IMR-90 (cell line): ENCODE measurements at regions not wholly inside any gene's neighbourhood (a gene's known extent, or its start where the extent isn't known, plus 50 kb on each side); places are given as distances from the start of the nearest gene placed in this dataset.

Experiments used
- ATAC-seq: fragments of 200-7000 bp; cut with Tn5 transposase; 2 replicates; pipeline ENCODE4 v1.9.1; 2020; ENCODE audit warnings: low read depth, mild to moderate bottlenecking, moderate library complexity
- BruUV-seq: library from RNA; stranded (reverse); fragments of 400-500 nt; replicated peaks from 2 replicates; lab custom pipeline; 2021; lab: Mats Ljungman, UMichigan
- CTCF ChIA-PET: fragments of 300-600 bp; formaldehyde crosslinking; extraction: SDS; loops from one replicate; lab custom pipeline; 2021; ENCODE audit warnings: antibody characterized with exemption; lab: Yijun Ruan, JAX
- POLR2A ChIA-PET: fragments of 300-600 bp; sonication (Branson Sonifier 250); formaldehyde crosslinking; loops from one replicate; lab custom pipeline; 2022; ENCODE audit warnings: antibody characterized with exemption; ENCODE audit not compliant: unreplicated experiment; lab: Charles Lee
- DNase-seq: peaks from one replicate; pipeline ENCODE4 v3.0.0; 2013
- H2AFZ ChIP-seq: replicated peaks from 2 replicates; pipeline ENCODE3; 2013; ENCODE audit warnings: low read length, mild to moderate bottlenecking; ENCODE audit not compliant: poor library complexity
- H2AK5ac ChIP-seq: 2 replicates; pipeline ENCODE4 v1.6.1; 2013; ENCODE audit warnings: low read depth, low read length, inconsistent platforms
- H2AK9ac ChIP-seq: replicated peaks from 2 replicates; pipeline ENCODE3; 2013; ENCODE audit warnings: mild to moderate bottlenecking, low read depth, low read length, moderate library complexity; ENCODE audit not compliant: poor library complexity
- H2BK120ac ChIP-seq: 2 replicates; pipeline ENCODE4 v1.6.1; 2013; ENCODE audit warnings: low read depth, low read length, inconsistent platforms
- H2BK15ac ChIP-seq: 3 replicates; pipeline ENCODE4 v1.6.1; 2013; ENCODE audit warnings: low read depth, low read length, inconsistent platforms
- H2BK20ac ChIP-seq: 2 replicates; pipeline ENCODE4 v1.6.1; 2013; ENCODE audit warnings: low read depth, mild to moderate bottlenecking, inconsistent platforms, low read length, moderate library complexity
- H2BK5ac ChIP-seq: 2 replicates; pipeline ENCODE4 v1.6.1; 2013; ENCODE audit warnings: mild to moderate bottlenecking, low read depth, low read length, inconsistent platforms; ENCODE audit not compliant: poor library complexity, severe bottlenecking
- H3K14ac ChIP-seq: replicated peaks from 2 replicates; pipeline ENCODE4 v1.6.1; 2013; ENCODE audit warnings: low read depth, low read length, inconsistent platforms
- H3K18ac ChIP-seq: 2 replicates; pipeline ENCODE4 v1.6.1; 2013; ENCODE audit warnings: low read depth, low read length, control low read depth
- H3K23ac ChIP-seq: 2 replicates; pipeline ENCODE4 v1.6.1; 2013; ENCODE audit warnings: low read depth, low read length, inconsistent platforms
- H3K27ac ChIP-seq: 2 replicates; pipeline ENCODE4 v1.5.1; 2013; ENCODE audit warnings: mild to moderate bottlenecking, control low read depth, low read length; ENCODE audit not compliant: insufficient read depth
- H3K27me3 ChIP-seq: 2 replicates; pipeline ENCODE4 v1.6.1; 2013; ENCODE audit warnings: low read length; ENCODE audit not compliant: control insufficient read depth, insufficient read depth
- H3K36me3 ChIP-seq: 2 replicates; pipeline ENCODE4 v1.6.1; 2013; ENCODE audit warnings: low read length, mixed read lengths; ENCODE audit not compliant: control insufficient read depth, insufficient read depth
- H3K4ac ChIP-seq: 2 replicates; pipeline ENCODE4 v1.6.1; 2013; ENCODE audit warnings: low read depth, low read length, inconsistent platforms
- H3K4me1 ChIP-seq: 2 replicates; pipeline ENCODE4 v1.6.1; 2013; ENCODE audit warnings: low read length, mixed read lengths; ENCODE audit not compliant: control insufficient read depth, insufficient read depth
- H3K4me2 ChIP-seq: 2 replicates; pipeline ENCODE4 v1.6.1; 2013; ENCODE audit warnings: low read depth, mild to moderate bottlenecking, control low read depth, low read length, moderate library complexity
- H3K4me3 ChIP-seq: 2 replicates; pipeline ENCODE4 v1.5.1; 2013; ENCODE audit warnings: low read depth, mild to moderate bottlenecking, control low read depth, low read length, moderate library complexity; ENCODE audit not compliant: insufficient read depth
- H3K56ac ChIP-seq: 2 replicates; pipeline ENCODE4 v1.6.1; 2013; ENCODE audit warnings: low read length, inconsistent platforms; ENCODE audit not compliant: insufficient read depth; ENCODE audit errors: extremely low read depth
- H3K79me1 ChIP-seq, 2 experiments: 2 replicates each; pipeline ENCODE4 v1.6.1; 2013; ENCODE audit warnings: low read length in 2 of 2, inconsistent platforms in 1 of 2, low read depth in 1 of 2
- H3K9ac ChIP-seq: 2 replicates; pipeline ENCODE4 v1.6.1; 2013; ENCODE audit warnings: low read depth, low read length, control low read depth
- H3K9me1 ChIP-seq: 2 replicates; pipeline ENCODE4 v1.6.1; 2013; ENCODE audit warnings: low read length, inconsistent platforms; ENCODE audit not compliant: insufficient read depth
- H3K9me3 ChIP-seq: 2 replicates; pipeline ENCODE4 v1.6.1; 2013; ENCODE audit warnings: low read length; ENCODE audit not compliant: control insufficient read depth, insufficient read depth
- H4K20me1 ChIP-seq: 2 replicates; pipeline ENCODE4 v1.6.1; 2013; ENCODE audit warnings: low read length, inconsistent platforms; ENCODE audit not compliant: insufficient read depth
- H4K5ac ChIP-seq: 2 replicates; pipeline ENCODE4 v1.6.1; 2013; ENCODE audit warnings: mild to moderate bottlenecking, low read depth, low read length, control low read depth
- H4K8ac ChIP-seq, 2 experiments: 2 replicates each; pipeline ENCODE4 v1.6.1; 2013; ENCODE audit warnings: low read depth in 2 of 2, low read length in 2 of 2, control low read depth in 1 of 2, inconsistent platforms in 1 of 2
- H4K91ac ChIP-seq: 2 replicates; pipeline ENCODE4 v1.6.1; 2013; ENCODE audit warnings: low read depth, low read length, inconsistent platforms; ENCODE audit not compliant: insufficient read depth
- CEBPB ChIP-seq: IDR thresholded peaks from 2 replicates; pipeline ENCODE4 v1.6.1; 2012; ENCODE audit warnings: low read depth, low read length, improper control_type of control experiment
- RCOR1 ChIP-seq: IDR thresholded peaks from 2 replicates; pipeline ENCODE4 v1.6.1; 2012; ENCODE audit warnings: mild to moderate bottlenecking, low read length, improper control_type of control experiment; ENCODE audit not compliant: insufficient replicate concordance
- WGBS, 2 experiments: methylation state at CpG; one replicate each; pipeline versions ENCODE4 v1.1.5 to v1.1.7; 2013; ENCODE audit warnings: missing lambda C conversion rate in 2 of 2; ENCODE audit not compliant: insufficient read length in 1 of 2; ENCODE audit errors: extremely low coverage in 2 of 2; 5-methylcytosine and 5-hydroxymethylcytosine counted together
- dilution Hi-C: fragments of 300-500 bp; cut with HindIII; formaldehyde crosslinking; loops from one replicate; pipeline ENCODE4 v1.14.3; 2018; ENCODE audit warnings: low sequenced_read_pairs; ENCODE audit not compliant: unreplicated experiment
- in situ Hi-C: fragments of 300-500 bp; cut with MboI; formaldehyde crosslinking; loops from 3 replicates; pipeline ENCODE4 v1.14.3; 2019; ENCODE audit warnings: low sequenced_read_pairs, inconsistent platforms, mixed read lengths
- intact Hi-C: fragments of 100-400 bp; cut with micrococcal nuclease; formaldehyde crosslinking; loops from 2 replicates; pipeline ENCODE4 v1.10.0; 2022
- TF ChIP-seq, protein P1 (sequence below): conservative IDR thresholded peaks from 2 replicates; pipeline ENCODE4 v1.5.1; 2012; ENCODE audit warnings: mild to moderate bottlenecking, low read depth, low read length, improper control_type of control experiment

GRCh38 chr6:94190030-94190429 lies 770.7 kb upstream of the EPHA7 start:
- ChIA-PET CTCF (no interaction called here), POLR2A (no interaction called here)
- H3K9me3 ChIP-seq = peaks cover 2% of the 10 kb centered on the region
- H4K91ac ChIP-seq = no peak overlapping the region
- H2BK15ac ChIP-seq = no peak overlapping the region
- H3K14ac ChIP-seq = no peak overlapping the region
- H2AFZ ChIP-seq = no peak overlapping the region
- H3K4ac ChIP-seq = no peak overlapping the region
- no peaks in the 10 kb centered on the region for H3K79me1 ChIP-seq
- no peak overlapping the region for H2BK5ac ChIP-seq
- no peaks in the 10 kb centered on the region for H4K20me1 ChIP-seq
- no peak overlapping the region for H4K8ac ChIP-seq
- in situ Hi-C loops = no loop called here
- no peak overlapping the region for H2AK9ac ChIP-seq
- H3K9me1 ChIP-seq = no peaks in the 10 kb centered on the region
- dilution Hi-C loops = no loop called here
- H3K9ac ChIP-seq = no peak overlapping the region
- H3K56ac ChIP-seq = no peak overlapping the region
- no peak overlapping the region for H2AK5ac ChIP-seq
- H3K23ac ChIP-seq = no peak overlapping the region
- no peak for ATAC-seq
- no peak overlapping the region for H4K5ac ChIP-seq
- no peaks in the 10 kb centered on the region for H3K36me3 ChIP-seq
- intact Hi-C loops = no loop called here
- no peak overlapping the region for H3K4me3 ChIP-seq
- DNase-seq = no peak
- no peak overlapping the region for H3K18ac ChIP-seq
- no CpG with 5 or more reads among the region's 2 CpGs for WGBS, 2 experiments
- no peaks in the 10 kb centered on the region for H3K4me1 ChIP-seq
- H3K4me2 ChIP-seq = no peak overlapping the region
- BruUV-seq = no TSS peak
- H2BK20ac ChIP-seq = no peak overlapping the region
- no peak overlapping the region for H2BK120ac ChIP-seq
- H3K27ac ChIP-seq = no peak overlapping the region
- H3K27me3 ChIP-seq = no peaks in the 10 kb centered on the region
- TF ChIP-seq, protein P1, sequence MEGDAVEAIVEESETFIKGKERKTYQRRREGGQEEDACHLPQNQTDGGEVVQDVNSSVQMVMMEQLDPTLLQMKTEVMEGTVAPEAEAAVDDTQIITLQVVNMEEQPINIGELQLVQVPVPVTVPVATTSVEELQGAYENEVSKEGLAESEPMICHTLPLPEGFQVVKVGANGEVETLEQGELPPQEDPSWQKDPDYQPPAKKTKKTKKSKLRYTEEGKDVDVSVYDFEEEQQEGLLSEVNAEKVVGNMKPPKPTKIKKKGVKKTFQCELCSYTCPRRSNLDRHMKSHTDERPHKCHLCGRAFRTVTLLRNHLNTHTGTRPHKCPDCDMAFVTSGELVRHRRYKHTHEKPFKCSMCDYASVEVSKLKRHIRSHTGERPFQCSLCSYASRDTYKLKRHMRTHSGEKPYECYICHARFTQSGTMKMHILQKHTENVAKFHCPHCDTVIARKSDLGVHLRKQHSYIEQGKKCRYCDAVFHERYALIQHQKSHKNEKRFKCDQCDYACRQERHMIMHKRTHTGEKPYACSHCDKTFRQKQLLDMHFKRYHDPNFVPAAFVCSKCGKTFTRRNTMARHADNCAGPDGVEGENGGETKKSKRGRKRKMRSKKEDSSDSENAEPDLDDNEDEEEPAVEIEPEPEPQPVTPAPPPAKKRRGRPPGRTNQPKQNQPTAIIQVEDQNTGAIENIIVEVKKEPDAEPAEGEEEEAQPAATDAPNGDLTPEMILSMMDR = no peak
- no peak for TF ChIP-seq RCOR1
- TF ChIP-seq CEBPB = no peak
